ENCODE measurements at regions not wholly inside any gene's neighbourhood (a gene's known extent, or its start where the extent isn't known, plus 50 kb on each side); places are given as distances from the start of the nearest gene placed in this dataset.

DNA sequence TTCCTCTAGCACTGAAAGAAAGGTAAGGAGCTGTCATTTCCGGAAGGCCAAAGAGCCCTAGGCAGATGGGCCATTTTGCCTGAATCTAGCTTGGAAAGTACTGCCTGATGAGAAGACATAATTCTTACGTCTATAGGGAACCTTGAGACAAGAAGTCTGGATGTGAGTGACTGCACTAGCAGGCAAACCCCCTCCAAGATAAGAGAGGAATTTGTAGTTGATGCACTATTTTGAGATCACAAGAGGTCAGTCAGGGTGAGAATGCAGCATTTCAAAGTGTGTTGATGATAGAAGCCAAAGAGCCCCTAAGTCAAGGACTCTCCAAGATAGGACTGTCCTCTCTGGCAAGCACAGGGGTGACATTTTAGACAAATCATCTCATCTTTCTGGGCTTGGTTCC, 99.2 kb downstream of the HES1 start:
- TF ChIP-seq, protein P1, sequence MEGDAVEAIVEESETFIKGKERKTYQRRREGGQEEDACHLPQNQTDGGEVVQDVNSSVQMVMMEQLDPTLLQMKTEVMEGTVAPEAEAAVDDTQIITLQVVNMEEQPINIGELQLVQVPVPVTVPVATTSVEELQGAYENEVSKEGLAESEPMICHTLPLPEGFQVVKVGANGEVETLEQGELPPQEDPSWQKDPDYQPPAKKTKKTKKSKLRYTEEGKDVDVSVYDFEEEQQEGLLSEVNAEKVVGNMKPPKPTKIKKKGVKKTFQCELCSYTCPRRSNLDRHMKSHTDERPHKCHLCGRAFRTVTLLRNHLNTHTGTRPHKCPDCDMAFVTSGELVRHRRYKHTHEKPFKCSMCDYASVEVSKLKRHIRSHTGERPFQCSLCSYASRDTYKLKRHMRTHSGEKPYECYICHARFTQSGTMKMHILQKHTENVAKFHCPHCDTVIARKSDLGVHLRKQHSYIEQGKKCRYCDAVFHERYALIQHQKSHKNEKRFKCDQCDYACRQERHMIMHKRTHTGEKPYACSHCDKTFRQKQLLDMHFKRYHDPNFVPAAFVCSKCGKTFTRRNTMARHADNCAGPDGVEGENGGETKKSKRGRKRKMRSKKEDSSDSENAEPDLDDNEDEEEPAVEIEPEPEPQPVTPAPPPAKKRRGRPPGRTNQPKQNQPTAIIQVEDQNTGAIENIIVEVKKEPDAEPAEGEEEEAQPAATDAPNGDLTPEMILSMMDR (IDR thresholded peaks at IDR 0.05; ENCODE audit: insufficient read depth, low read length): no peak
- TF ChIP-seq, protein P2, sequence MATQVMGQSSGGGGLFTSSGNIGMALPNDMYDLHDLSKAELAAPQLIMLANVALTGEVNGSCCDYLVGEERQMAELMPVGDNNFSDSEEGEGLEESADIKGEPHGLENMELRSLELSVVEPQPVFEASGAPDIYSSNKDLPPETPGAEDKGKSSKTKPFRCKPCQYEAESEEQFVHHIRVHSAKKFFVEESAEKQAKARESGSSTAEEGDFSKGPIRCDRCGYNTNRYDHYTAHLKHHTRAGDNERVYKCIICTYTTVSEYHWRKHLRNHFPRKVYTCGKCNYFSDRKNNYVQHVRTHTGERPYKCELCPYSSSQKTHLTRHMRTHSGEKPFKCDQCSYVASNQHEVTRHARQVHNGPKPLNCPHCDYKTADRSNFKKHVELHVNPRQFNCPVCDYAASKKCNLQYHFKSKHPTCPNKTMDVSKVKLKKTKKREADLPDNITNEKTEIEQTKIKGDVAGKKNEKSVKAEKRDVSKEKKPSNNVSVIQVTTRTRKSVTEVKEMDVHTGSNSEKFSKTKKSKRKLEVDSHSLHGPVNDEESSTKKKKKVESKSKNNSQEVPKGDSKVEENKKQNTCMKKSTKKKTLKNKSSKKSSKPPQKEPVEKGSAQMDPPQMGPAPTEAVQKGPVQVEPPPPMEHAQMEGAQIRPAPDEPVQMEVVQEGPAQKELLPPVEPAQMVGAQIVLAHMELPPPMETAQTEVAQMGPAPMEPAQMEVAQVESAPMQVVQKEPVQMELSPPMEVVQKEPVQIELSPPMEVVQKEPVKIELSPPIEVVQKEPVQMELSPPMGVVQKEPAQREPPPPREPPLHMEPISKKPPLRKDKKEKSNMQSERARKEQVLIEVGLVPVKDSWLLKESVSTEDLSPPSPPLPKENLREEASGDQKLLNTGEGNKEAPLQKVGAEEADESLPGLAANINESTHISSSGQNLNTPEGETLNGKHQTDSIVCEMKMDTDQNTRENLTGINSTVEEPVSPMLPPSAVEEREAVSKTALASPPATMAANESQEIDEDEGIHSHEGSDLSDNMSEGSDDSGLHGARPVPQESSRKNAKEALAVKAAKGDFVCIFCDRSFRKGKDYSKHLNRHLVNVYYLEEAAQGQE (IDR thresholded peaks at IDR 0.05; ENCODE audit: insufficient replicate concordance, low read depth): no peak
- TF ChIP-seq SPI1 (IDR thresholded peaks at IDR 0.05; ENCODE audit: borderline replicate concordance, low read depth) (no peak), GABPA (IDR thresholded peaks at IDR 0.05; ENCODE audit: low read depth) (no peak)

Data from HL-60 (cell line).